Cardiac septum (tissue), 1 donor: ENCODE measurements at regions not wholly inside any gene's neighbourhood (a gene's known extent, or its start where the extent isn't known, plus 50 kb on each side); places are given as distances from the start of the nearest gene placed in this dataset.

ENCODE experiments used
- DNase-seq: peaks from one replicate; pipeline ENCODE4 v3.0.0-alpha.2; 2020; ENCODE audit warnings: low spot score
- intact Hi-C: fragments of 100-400 bp; cut with DNase I; formaldehyde crosslinking; loops from one replicate; pipeline ENCODE4 v1.14.0; 2022
- donor health status: DM: no; HTN: no; CAD: no.

DNA sequence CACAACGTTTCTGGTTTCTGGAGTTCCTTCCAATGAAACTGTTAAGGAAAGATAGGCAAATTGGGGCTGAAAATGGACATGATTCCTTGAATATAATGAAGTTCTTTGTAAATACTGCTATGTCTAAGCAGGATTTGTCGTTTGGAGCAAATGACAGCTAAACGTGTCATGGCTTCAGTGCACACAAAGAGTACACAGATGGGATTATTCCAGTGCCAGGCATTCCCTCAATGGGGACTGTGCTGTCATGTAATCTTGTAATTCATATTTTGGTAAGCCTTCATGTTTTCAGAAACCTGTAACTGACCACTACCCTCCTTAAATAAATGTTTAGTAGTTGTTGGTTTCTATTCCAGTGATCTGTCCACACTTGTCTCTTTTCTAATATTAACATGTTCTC lies 404.7 kb upstream of the CDH7 start:
- intact Hi-C loops: no loop called here
- DNase-seq: no peak

DNA sequence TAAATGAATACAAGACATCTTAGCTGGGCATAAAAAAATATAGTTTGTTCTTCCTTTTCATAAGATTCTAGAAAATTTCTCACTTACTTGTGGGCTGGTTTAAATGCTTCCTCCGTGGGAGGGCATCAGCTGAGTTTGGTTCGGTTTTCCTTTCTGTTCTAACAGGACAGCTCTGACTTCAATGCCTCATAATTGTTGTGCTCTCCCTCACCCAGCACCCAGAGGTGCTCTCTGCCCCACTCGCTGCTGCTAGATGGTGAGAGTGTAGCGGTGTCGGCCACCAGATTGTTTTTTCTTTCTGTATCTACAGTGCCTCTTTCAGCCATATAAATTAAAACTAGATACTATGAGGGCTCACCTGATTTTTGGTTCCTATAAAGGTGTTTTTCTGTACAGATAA lies 407.2 kb upstream of the CDH7 start:
- DNase-seq: no peak
- intact Hi-C loops: no loop called here

DNA sequence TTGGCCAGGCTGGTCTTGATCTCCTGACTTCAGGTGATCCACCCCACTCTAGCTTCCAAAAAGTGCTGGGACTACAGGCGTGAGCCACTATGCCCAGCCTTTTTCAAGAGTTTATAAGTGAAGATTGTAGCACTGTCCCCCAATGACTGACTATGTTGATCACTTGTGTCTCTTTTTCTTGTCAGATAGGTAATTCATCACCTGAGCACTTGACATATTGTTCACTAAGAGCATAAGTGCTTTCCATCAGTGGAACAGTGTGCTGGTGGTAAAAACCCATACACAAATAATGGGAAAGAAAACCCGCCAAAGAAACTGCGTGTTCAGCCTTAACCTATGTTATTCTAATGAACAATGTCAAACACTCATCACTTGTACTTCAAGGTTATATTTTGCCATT lies 414.4 kb upstream of the CDH7 start:
- no peak for DNase-seq
- intact Hi-C loops: no loop called here

DNA sequence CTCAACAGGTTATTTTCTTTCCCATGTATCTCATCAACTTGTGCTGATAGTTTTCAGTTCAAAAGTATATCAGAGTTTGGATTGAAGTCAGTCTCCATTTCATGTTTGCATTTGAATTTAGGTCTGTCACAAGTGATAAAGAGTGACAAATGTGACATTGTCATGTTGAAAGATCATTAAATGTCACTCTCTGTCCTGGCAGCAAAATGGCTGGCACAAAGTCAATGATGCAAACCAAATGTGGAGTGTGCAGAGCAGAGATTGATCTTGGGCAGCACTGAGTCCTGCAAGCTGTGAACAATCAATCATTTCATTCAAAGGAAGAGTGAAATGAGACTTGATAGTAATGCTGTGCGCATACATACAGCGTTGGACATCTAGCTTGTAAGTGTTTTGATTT lies 421.8 kb upstream of the CDH7 start:
- intact Hi-C loops: no loop called here
- DNase-seq: no peak

DNA sequence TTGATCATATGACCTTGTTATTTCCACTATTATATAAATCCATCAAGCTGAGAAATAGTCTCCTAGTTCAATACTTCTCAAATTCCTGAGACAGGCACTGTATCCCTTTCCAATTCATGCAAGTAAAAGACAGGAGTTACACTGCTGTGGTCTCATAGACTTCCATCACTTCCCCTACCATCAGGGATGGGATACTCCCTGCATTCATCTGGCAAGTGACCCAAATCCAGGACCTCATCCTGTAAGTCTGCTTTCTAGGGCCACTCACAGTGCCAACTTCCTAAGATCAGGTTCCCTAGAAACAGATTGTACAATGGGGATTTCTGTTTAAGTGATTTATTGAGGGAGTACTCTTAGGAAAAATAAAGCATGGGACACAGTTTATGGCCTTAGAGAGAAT lies 424.0 kb upstream of the CDH7 start:
- intact Hi-C loops: no loop called here
- no peak for DNase-seq

DNA sequence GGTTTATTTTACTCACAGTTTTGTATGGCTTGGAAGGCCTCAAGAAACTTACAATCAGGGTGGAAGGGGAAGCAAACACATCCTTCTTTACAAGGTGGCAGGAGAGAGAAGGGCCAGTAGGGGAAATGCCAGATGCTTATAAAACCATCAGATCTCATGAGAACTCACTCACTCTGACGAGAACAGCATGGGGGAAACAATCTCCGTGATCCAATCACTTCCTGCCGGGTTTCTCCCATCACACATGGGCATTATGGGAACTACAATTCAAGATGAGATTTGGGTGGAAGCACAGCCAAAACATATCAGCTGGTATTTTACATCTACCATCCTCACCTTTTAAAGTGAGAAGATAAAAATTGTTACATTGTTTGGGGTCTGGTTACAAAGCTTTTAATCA lies 427.9 kb upstream of the CDH7 start:
- intact Hi-C loops: no loop called here
- no peak for DNase-seq

DNA sequence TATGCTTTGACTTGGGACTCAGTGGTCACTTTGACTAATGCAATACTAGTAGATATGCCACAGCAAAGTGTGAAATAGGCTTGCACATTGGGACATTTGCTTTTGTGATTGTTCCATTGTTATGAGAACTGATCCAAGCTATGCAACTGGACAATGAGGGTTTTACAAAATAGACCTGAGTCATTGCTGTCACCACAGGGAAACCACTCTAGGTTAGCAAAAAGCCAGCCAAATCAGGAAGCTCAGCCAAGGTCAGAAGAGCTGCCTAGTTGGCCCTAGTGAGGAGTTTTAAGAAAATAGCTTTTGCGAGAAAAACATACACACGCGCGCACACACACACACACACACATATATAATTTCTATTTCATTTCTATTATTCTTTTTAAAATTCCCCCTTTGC lies 452.4 kb upstream of the CDH7 start:
- no peak for DNase-seq
- intact Hi-C loops: no loop called here

DNA sequence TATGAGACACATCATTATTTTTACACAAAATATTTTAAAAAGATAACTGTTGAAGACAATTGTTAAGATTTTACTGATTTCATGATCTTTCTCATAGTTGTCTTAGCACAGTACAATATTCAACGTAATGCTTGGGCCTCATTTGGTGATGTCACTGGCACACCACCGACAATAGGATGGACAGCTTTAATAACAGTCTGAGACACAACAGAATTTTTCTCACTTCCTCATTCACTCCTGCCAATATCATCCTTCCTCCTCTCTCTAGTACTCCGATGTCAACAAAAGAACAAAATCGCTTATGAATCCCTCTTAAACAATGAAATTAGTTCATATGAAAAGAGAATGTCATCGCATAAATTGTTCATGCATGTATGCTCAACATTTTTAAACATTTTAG lies 461.9 kb upstream of the CDH7 start:
- intact Hi-C loops: no loop called here
- DNase-seq: no peak

DNA sequence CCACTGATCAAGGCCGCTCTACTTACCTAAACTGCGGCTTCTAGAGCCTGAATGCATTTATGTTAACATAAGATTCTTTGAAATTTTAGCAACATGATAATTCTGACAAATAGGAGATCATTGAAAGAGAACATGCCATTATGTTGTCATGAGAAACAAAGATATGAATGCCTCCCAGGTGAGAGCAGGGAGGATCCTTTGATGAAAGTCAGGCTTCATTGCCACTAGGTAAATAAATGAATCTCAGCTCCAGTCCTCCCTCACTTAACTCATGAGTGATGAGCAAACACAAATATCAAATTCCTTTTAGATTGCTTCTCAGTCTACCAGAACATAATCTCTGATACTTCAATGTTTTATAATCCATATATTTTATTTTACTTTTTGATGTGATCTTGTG lies 463.2 kb upstream of the CDH7 start:
- intact Hi-C loops: no loop called here

DNA sequence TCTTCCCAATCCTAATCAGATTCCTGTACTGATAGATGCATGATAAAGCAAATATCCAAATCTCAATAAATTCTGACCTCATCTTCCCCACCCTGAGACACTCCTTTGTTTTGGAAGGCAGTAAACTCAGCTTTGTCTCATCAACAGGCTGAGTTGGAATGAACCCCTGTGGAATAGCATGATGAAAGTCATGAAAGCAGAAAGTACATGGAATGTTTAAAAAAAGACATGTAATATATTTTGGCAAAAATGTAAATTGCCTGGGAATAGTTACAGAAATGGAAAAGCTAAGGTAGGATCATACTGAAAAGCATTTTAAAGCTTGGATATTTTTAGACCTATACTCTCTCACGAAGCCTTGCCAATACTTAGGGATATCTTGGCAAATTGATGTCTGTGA lies 468.7 kb upstream of the CDH7 start:
- no peak for DNase-seq
- intact Hi-C loops: no loop called here

More for the DNA sequence above, 463.2 kb upstream of the CDH7 start:
- no peak for DNase-seq

DNA sequence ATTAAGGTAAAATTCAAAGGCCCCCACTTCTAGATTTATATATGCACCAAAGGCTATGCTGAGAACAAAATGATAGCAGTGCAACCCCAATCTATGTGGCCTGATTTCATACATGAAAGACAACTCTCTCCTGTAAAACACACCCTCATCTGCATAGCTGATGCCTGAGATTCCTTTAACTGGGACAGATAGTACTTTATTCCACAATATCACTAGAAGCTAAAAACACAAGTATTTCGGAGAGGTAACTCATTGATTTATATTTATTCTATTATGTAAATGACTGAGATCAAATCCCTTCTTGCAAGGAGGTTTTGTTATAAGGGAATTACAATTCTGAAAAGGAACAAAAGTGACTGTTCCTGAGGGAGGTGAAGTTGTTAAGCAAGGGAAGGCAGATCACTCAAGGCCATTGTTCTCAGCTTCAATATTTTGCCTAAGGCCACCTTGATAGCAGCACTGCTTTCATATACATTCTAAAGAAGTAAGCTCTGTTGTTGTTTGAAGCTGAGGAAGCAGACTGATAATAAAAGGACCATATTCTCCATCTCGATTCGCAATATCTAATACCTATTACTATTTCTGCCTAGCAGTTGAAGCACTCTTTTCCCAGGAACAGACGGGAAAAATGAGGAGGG lies 471.0 kb upstream of the CDH7 start:
- DNase-seq: no peak
- intact Hi-C loops: no loop called here

DNA sequence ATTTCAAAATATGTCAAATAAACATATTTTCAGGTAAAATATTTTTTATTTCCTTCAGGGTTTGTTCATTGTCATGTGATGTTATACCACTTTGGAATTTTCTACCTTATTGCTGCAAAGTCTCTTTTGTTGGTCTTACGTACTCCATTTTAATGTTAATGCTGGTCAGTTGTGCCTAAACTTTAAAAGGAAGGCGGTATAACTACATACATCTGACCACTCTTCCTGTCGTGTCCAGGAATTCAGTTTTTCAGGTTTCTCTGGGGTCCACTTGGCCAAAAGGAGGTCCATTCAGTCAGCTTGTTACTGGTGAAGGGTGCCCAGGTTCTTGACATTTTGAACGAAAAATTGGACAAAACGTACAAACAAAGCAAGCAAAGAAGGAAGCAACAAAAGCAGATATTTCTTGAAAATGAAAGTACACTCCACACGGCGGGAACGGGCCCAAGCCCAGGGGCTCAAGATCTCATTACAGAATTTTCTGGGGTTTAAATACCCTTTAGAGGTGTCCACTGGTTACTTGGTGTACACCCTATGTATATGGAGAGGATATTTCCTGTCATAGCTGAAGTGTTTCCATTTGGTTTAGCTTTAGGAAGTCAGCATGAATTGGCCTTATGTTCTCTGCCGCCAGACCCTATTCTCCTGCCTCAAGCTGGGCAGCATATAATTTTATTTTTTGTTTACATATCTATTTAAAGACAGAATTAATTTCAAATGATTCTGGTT lies 471.7 kb upstream of the CDH7 start:
- no peak for DNase-seq

DNA sequence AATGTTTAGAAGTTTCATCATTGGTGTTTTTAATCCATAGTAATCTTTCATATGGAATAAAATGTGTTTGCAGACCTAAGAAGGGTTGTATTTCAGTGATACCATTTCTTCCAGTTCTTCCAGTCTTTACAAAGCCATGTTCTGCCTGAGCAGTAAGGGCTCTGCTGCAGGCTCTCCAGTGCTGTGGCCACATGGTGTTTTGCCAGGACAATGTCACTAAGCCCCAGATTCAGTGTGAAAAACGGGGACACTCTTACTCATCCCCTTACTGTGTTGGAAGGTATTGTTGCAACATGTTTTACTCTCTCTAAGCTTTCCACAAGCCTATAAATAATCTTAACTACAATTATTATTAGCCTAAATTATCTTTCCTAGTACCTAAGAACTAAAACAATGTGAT lies 481.4 kb upstream of the CDH7 start:
- DNase-seq: no peak
- intact Hi-C loops: no loop called here

More for the DNA sequence above, 471.7 kb upstream of the CDH7 start:
- intact Hi-C loops: no loop called here

DNA sequence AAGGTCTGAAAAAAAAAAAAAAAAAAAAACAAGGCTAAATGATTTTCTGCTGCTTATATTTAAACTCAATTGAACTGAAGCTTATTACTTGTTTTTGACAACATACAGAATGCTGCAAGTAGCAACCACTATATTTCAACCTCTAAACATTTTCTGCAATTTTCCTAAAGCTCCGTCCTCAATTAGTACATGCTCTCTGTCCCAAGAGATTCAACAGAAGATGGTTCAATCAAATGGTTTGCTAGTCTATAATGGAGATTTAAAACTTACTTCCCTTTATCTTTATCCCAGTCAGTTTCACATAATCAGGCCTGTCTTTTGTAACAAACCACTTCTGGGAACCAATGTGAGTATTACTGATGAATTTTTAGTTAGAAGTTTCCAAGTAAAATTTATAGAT lies 485.1 kb upstream of the CDH7 start:
- intact Hi-C loops: no loop called here
- no peak for DNase-seq

DNA sequence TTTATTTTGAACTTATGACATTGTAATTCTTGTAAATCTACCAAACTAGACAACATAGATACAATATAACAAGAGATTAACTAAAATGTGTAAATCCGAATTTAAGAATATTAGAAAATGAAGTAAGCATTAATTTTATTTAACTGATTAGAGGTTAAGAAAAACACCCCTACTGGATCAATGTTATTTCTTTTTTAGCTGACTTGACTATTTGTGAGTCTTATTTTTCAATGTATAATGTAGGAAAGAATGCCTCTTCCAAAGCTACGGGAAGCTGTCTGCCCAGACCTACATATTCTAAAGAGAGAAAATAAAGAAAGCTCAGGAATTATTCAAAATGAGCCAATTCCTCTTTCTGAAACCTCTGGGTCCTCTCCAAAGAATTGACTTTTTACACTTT lies 490.8 kb upstream of the CDH7 start:
- intact Hi-C loops: no loop called here

DNA sequence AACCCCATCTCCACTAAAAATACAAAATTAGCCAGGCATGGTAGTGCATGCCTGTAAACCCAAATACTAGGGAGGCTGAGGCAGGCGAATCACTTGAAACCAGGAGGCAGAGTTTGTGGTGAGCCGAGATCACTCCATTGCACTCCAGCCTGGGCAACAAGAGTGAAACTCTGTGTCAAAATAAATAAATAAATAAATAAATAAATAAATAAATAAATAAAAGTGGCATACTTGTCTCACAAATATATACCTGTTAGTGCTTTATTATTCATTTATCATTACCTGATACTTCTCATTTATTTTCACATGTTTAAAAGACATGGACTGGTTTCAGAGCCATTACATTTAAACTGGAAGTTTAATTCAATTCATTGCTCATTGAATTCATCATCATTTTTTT lies 491.4 kb upstream of the CDH7 start:
- intact Hi-C loops: no loop called here
- no peak for DNase-seq

More for the DNA sequence above, 490.8 kb upstream of the CDH7 start:
- DNase-seq: no peak

DNA sequence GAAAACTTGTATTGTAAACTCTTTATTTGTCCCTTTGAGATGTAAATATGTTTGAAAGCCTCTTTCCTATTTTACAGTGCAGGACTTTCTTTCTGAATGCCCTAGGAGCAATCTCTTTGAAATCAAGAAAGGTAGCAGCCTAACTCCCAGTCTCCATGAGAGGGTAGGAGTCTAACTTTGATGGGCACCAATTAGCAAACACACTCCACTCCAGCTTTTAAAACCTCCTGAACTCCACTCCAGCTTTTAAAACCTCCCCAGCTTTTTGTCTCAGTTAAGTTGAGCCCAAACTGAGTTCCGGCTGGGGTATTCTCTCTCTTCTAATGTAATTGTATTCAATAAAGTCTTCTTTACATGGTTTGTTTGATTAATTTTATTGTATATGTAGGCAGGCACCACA lies 493.7 kb upstream of the CDH7 start:
- no peak for DNase-seq
- intact Hi-C loops: no loop called here

DNA sequence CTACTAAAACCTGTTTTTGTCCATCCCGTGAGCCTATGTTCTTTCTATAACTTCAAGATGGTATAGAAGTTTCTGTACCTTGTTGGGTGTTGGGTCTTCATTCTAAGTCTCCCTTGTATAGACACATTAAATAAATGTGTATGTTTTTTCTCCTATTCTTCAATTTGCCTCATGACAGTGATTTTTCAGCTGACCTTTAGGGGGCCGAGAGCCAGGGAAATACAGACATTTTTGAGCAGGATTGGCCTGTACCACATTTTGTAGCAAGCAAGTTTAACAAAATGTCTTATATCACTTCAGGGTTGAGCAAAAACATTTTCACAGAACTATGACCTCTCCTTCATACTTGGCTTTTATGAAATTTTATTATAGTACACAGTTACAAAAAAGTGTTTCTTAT lies 495.4 kb upstream of the CDH7 start:
- intact Hi-C loops: no loop called here
- DNase-seq: no peak

DNA sequence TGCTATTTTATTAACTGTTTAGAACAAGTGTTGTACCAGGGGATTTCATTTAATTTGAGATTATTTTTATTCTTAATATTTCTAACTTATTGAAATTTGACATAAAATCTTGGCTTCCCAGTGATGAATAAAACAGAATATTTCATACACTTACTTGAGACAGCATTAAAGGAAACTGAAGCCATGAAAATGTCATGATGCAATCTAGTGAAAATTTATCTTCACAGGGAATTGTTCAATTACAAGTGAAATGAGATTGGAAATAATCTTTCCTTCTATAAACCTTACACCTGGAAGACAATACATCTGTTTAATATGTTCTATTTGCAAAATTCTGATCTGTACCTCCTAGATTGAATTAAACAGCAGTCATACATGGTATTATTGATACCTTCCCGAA lies 511.0 kb upstream of the CDH7 start:
- intact Hi-C loops: no loop called here
- no peak for DNase-seq

DNA sequence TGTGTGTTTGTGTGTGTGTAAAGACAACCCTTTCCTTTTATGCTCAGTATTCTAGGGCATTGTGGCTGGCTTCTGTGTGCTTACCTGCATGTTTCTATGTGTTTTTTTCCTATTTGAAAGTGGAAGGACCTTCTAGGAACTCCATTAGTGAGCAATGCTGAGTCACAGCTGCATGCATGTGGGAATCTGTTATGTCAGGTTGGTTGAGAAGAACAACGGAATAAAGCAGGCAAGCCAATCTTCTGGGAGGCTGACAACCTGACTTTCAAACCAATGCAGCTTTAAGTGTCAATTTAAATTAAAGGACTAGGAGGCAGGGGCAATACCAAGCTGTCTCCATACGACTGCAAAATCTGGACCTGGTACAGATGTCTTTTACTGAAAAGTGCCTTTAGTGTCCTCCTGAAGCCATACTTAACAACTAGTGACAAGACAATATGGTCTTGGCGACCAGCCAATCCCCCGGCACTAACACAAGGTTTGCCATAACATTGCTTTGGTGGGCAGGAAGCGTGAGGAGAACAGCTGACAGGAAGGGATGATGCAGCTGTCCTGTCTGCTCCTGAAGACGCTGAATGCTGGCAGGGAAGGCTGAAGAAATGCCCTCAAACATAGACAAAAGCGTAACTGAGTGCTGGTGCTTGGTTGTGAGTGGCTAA lies 514.7 kb upstream of the CDH7 start:
- DNase-seq: no peak
- intact Hi-C loops: no loop called here

DNA sequence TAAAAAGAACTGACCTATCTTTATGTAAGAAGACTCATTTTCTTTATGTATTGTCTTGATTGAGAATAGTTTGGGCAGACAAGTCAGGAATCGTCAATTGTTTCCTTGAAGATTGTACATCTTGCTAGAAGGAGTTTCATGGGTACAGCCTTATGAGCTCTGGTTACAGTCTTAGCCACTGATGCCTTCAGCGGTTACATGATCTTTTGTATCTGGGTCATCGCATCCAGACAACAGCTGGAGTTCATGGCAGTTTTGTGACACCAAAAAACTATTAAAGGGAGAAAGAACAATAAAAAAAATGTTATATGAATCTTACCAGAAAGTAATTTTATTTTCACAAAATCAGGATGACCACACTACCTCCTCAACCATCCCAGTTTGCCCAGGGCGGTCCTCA lies 520.5 kb upstream of the CDH7 start:
- intact Hi-C loops: no loop called here
- DNase-seq: no peak
